ENCODE measurements at regions not wholly inside any gene's neighbourhood (a gene's known extent, or its start where the extent isn't known, plus 50 kb on each side); places are given as distances from the start of the nearest gene placed in this dataset.
"Not testable (repeated sequence)": the region's sequence is repeated elsewhere in the genome, so short reads cannot be mapped to it uniquely, and the experiment has no call there.

- no peak for TF ChIP-seq CTCF (conservative IDR thresholded peaks at IDR 0.05; ENCODE audit: low read length)
- DNase-seq (ENCODE audit: low read depth): no peak
These were observed 521.0 kb downstream of the ADCYAP1 start for GRCh38 chr18:1425679-1426078.

GRCh38 chr18:1435487-1435886, 530.8 kb downstream of the ADCYAP1 start:
- DNase-seq (ENCODE audit: low read depth): no peak
- TF ChIP-seq CTCF (conservative IDR thresholded peaks at IDR 0.05; ENCODE audit: low read length): no peak
- H3K4me3 ChIP-seq (ENCODE audit: low read length): no peak overlapping the region

More at GRCh38 chr18:1425679-1426078, 521.0 kb downstream of the ADCYAP1 start:
- no peak overlapping the region for H3K4me3 ChIP-seq (ENCODE audit: low read length)

GRCh38 chr18:1436199-1436598, 531.5 kb downstream of the ADCYAP1 start:
- no peak for TF ChIP-seq CTCF (conservative IDR thresholded peaks at IDR 0.05; ENCODE audit: low read length)

GRCh38 chr18:1438458-1438910, 533.8 kb downstream of the ADCYAP1 start:
- DNase-seq (ENCODE audit: low read depth): no peak
- no peak overlapping the region for H3K4me3 ChIP-seq (ENCODE audit: low read length)
- TF ChIP-seq CTCF (conservative IDR thresholded peaks at IDR 0.05; ENCODE audit: low read length): no peak

More at GRCh38 chr18:1436199-1436598, 531.5 kb downstream of the ADCYAP1 start:
- DNase-seq (ENCODE audit: low read depth): no peak
- H3K4me3 ChIP-seq (ENCODE audit: low read length): no peak overlapping the region

- no peak for TF ChIP-seq CTCF (conservative IDR thresholded peaks at IDR 0.05; ENCODE audit: low read length)
- DNase-seq (ENCODE audit: low read depth): no peak
- no peak overlapping the region for H3K4me3 ChIP-seq (ENCODE audit: low read length)
These were observed 534.3 kb downstream of the ADCYAP1 start for GRCh38 chr18:1438967-1439366.

GRCh38 chr18:1444062-1444461, 539.4 kb downstream of the ADCYAP1 start:
- H3K4me3 ChIP-seq (ENCODE audit: low read length); DNase-seq (ENCODE audit: low read depth): not testable (repeated sequence)

- no peak for DNase-seq (ENCODE audit: low read depth)
- no peak for TF ChIP-seq CTCF (conservative IDR thresholded peaks at IDR 0.05; ENCODE audit: low read length)
- no peak overlapping the region for H3K4me3 ChIP-seq (ENCODE audit: low read length)
These were observed 542.1 kb downstream of the ADCYAP1 start for GRCh38 chr18:1446765-1447164.

- TF ChIP-seq CTCF (conservative IDR thresholded peaks at IDR 0.05; ENCODE audit: low read length): no peak
- no peak for DNase-seq (ENCODE audit: low read depth)
These were observed 548.1 kb downstream of the ADCYAP1 start for GRCh38 chr18:1452821-1453220.

More at GRCh38 chr18:1452821-1453220, 548.1 kb downstream of the ADCYAP1 start:
- H3K4me3 ChIP-seq (ENCODE audit: low read length): no peak overlapping the region

All from AG10803 (cell line).